WTC11 (cell line): ENCODE measurements at regions not wholly inside any gene's neighbourhood (a gene's known extent, or its start where the extent isn't known, plus 50 kb on each side); places are given as distances from the start of the nearest gene placed in this dataset.

Experiments
- CREB1 ChIP-seq: sonication (generic); formaldehyde crosslinking; IDR thresholded peaks from 2 replicates; pipeline ENCODE4 v1.8.0; 2023; ENCODE audit warnings: mild to moderate bottlenecking, missing genetic modification reagents
- CREM ChIP-seq: sonication (generic); formaldehyde crosslinking; IDR thresholded peaks from 2 replicates; pipeline ENCODE4 v1.8.1; 2022; ENCODE audit warnings: mild to moderate bottlenecking, missing genetic modification reagents, moderate library complexity
- KAT7 ChIP-seq: sonication (generic); formaldehyde crosslinking; IDR thresholded peaks from 2 replicates; pipeline ENCODE4 v1.8.1; 2023; ENCODE audit warnings: missing genetic modification reagents, mild to moderate bottlenecking, borderline replicate concordance
- TF ChIP-seq, protein P1 (sequence below): fragments of 200-600 bp; IDR thresholded peaks from 2 replicates; pipeline ENCODE4 v1.8.0; 2022; ENCODE audit warnings: antibody characterized with exemption
- TF ChIP-seq, protein P2 (sequence below): sonication (generic); formaldehyde crosslinking; IDR thresholded peaks from 2 replicates; pipeline ENCODE4 v1.8.1; 2023; ENCODE audit warnings: mild to moderate bottlenecking, missing genetic modification reagents, moderate library complexity
- TF ChIP-seq, protein P3 (sequence below): sonication (generic); formaldehyde crosslinking; IDR thresholded peaks from 2 replicates; pipeline ENCODE4 v1.8.0; 2022; ENCODE audit warnings: mild to moderate bottlenecking, missing genetic modification reagents

DNA sequence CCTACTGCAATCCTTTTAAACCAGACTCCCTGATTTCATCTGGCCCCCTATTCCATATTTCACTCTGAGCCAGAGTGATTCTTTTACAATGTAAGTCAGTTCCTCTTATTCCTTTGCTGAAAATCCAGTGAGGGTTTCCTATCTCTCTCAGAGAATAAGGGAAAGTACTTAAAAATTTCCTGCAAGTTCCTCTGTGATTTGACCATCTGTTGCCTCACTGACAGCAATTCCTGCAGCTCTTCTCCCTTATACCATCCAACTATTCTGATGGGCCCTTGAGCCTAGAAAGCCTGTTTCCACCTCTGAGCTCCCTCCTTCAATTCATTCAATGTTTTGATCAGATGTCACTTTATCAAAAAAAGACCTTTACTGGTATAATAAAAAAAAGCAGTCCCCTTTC is 317.1 kb upstream of the CCNH start:
- TF ChIP-seq CREB1 (no peak), KAT7 (CRISPR knock-in tag) (no peak), CREM (CRISPR knock-in tag) (no peak)
- TF ChIP-seq, protein P1, sequence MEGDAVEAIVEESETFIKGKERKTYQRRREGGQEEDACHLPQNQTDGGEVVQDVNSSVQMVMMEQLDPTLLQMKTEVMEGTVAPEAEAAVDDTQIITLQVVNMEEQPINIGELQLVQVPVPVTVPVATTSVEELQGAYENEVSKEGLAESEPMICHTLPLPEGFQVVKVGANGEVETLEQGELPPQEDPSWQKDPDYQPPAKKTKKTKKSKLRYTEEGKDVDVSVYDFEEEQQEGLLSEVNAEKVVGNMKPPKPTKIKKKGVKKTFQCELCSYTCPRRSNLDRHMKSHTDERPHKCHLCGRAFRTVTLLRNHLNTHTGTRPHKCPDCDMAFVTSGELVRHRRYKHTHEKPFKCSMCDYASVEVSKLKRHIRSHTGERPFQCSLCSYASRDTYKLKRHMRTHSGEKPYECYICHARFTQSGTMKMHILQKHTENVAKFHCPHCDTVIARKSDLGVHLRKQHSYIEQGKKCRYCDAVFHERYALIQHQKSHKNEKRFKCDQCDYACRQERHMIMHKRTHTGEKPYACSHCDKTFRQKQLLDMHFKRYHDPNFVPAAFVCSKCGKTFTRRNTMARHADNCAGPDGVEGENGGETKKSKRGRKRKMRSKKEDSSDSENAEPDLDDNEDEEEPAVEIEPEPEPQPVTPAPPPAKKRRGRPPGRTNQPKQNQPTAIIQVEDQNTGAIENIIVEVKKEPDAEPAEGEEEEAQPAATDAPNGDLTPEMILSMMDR = no peak
- TF ChIP-seq, protein P2, sequence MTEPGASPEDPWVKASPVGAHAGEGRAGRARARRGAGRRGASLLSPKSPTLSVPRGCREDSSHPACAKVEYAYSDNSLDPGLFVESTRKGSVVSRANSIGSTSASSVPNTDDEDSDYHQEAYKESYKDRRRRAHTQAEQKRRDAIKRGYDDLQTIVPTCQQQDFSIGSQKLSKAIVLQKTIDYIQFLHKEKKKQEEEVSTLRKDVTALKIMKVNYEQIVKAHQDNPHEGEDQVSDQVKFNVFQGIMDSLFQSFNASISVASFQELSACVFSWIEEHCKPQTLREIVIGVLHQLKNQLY (CRISPR knock-in tag) = no peak
- TF ChIP-seq, protein P3, sequence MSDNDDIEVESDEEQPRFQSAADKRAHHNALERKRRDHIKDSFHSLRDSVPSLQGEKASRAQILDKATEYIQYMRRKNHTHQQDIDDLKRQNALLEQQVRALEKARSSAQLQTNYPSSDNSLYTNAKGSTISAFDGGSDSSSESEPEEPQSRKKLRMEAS = no peak
